ENCODE measurements at regions not wholly inside any gene's neighbourhood (a gene's known extent, or its start where the extent isn't known, plus 50 kb on each side); places are given as distances from the start of the nearest gene placed in this dataset.

DNA sequence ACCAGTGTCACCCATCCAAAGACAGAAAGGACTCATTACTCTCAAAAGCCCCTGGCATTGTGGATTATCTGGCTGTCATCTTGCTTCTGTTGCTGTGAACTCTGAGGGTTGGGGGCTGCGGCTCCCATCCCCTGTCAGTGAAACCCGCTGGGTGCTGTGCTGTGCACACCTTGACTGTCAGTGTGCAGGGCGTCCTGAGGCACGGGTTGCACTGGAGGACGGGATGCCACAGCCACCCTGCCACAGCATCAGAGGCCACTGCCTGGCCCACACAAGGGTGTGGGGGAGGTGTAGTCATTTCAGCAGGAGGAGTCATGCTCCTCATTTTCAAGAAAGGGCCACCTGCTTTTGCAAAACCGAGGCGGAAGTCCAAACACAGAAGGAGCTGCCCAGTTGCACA lies 245.8 kb downstream of the GLRX3 start:
- TF ChIP-seq POLR2AphosphoS5 (IDR thresholded peaks at IDR 0.05) = no peak
- TF ChIP-seq POLR2A (IDR thresholded peaks at IDR 0.05) = no peak
- TF ChIP-seq, protein P1, sequence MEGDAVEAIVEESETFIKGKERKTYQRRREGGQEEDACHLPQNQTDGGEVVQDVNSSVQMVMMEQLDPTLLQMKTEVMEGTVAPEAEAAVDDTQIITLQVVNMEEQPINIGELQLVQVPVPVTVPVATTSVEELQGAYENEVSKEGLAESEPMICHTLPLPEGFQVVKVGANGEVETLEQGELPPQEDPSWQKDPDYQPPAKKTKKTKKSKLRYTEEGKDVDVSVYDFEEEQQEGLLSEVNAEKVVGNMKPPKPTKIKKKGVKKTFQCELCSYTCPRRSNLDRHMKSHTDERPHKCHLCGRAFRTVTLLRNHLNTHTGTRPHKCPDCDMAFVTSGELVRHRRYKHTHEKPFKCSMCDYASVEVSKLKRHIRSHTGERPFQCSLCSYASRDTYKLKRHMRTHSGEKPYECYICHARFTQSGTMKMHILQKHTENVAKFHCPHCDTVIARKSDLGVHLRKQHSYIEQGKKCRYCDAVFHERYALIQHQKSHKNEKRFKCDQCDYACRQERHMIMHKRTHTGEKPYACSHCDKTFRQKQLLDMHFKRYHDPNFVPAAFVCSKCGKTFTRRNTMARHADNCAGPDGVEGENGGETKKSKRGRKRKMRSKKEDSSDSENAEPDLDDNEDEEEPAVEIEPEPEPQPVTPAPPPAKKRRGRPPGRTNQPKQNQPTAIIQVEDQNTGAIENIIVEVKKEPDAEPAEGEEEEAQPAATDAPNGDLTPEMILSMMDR (IDR thresholded peaks at IDR 0.05) = no peak
